Embryonic facial prominence (tissue), 1 donor: ENCODE measurements at regions not wholly inside any gene's neighbourhood (a gene's known extent, or its start where the extent isn't known, plus 50 kb on each side); places are given as distances from the start of the nearest gene placed in this dataset.

Experiments used
- DNase-seq: peaks from one replicate; pipeline ENCODE4 v3.0.0-alpha.2; 2016; ENCODE audit errors: extremely low spot score

DNA sequence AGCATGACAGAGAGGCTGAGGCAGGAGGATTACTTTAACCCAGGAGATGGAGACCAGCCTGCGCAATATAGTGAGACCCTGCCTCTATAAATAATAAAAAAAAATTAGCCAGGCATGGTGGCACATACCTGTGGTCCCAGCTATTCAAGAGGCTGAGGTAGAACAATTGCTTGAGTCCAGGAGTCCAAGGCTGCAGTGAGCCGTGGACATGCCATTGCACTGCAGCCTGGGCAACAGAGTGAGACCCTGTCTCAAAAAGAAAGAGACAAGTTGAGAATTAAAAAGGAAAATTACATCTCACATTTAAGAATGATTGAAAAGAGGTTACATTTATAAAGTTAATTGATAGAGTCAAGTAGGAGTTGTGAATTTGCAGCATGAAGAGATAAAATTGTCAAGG lies 91.4 kb upstream of the TMPO start:
- DNase-seq, result no peak

DNA sequence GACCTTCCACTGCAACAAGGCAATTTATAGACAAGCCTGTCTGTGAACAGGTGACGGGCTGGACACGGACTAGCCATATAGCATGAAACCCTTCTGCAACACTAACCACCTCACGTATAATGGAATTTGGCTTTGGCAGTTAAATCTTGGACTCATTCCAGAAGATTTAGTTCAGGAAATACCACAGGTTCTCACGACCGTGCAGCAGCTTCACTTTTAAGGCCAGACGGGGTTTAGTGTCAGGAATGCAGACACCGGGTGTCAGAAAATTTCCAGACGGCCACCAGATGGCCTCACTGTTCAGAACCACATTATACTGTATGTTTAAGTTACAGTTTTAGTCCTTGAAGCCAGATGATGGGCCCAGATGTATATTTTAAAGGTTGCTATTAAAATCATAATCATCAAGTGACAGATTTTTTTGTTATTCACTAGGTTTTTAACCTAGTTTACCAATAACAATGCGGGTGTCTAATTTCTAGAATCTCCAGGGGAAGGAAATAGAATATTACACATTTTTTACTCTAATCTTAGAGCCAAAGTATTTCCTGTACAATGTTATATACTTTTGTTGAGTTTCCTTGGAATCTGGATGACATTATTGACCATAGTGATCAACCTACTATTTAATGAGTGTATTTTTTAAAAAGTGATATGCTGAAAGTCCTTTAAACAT lies 90.5 kb upstream of the TMPO start:
- DNase-seq, result peak; percentile 57

DNA sequence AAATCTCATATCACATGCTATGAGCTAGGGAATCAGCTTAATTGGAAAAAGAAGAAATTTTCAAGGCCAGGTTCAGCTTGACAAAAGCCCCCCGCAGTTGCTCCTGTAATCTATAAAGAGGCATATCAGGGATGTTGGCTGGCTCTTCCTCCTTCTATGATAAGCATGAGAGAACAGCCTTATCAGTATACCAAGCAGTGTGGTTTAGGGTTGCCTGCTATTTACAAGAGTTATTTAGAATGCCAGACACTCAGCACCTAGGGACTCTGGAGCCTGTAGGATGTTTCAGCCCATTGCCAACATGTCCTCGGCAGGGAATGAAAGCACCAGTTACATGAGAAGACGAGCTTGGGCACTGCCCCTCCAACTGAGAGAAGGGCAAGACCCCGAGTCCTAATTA lies 89.5 kb upstream of the TMPO start:
- no peak for DNase-seq

DNA sequence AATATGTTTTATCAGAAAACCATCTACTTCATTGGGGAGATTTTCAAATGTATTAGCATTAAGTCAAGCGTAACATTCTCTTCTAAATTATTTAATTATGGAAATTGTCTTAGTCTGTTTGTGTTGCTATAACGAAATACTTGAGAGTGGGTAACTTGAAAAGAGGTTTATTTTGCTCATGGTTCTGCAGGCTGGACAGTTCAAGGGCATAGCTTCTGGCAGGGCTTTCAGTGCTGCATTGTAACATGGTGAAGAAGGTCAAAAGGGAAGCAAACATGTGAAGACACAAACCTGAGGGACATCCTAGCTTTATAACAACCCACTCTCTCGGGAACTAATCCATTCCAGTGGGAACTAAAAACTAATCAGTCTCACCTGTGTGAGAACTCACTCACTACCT lies 84.3 kb upstream of the TMPO start:
- DNase-seq, result no peak

DNA sequence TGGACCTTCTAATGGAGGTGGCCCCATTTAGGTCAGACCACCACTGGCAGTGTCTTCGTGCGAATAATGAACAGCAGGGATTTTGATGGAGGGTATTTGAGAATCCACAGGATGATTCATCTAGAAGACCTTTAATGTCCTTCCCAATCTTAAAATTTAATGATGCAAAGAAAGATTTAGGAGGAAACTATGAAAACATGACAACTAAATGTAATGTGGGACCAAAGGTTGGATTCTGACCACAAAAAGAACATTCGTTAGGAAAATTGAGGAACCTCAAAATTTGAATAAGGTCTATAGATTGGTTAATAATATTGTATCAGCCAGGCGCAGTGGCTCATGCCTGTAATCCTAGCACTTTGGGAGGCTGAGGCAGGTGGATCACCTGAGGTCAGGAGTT lies 78.2 kb upstream of the TMPO start:
- DNase-seq, result no peak

DNA sequence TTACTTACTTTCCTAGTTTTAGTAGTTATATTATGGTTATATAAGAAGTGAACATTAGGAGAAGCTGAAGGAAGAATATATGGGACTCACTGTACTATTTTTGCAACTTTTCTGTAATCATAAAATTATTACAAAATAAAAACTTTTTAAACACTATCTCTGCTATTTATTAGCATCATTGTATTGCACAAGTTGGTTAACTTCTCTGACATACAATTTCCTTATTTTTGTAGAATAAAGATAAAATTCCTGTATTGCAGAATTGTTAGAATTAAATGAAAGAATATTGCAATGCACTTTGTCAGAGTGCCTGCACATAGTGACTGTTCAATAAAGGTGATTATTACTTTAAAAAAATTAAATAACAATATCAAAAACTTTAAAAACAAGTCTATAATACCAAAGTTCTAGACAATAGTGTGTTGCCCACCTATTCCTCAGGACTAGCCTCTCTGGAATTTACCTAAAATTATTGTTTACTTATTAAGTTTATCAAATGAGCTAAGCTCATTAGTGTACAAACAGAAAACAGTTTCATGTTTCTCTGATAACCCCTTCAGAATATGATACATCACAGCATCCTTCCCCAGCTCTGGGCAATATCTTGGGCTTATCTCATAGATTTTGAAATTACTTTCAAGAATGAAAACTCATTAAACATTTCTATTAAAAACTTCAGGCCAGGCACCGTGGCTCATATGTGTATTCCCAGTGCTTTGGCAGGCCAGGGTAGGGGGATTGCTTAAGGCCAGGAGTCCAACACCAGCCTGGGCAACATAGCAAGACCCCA lies 77.4 kb upstream of the TMPO start:
- DNase-seq, result no peak

DNA sequence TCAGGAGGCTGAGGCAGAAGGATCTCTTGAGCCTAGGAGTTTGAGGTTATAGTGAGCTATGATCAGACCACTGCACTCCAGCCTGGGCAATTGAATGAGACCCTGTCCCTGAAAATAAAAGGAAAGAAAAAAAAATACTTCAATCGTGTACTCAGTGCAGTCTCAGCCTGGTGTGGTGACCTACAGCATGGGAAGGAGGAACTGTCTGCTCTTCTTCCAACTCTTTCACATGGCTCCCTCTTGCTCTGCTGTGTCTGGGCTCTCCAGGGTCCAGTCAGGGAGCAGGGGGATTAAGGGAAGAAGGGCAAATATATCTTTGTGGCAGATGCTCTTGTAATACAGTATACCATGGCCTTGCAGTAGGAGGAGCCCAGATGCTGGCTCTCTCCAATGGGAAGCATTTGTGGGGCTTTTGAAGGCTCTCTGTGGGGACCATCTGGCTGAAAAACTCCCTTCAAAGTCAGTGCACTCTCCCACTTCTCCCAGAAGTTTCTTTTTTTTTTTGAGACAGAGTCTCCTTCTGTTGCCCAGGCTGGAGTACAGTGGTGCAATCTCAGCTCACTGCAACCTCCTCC lies 76.6 kb upstream of the TMPO start:
- DNase-seq, result no peak

DNA sequence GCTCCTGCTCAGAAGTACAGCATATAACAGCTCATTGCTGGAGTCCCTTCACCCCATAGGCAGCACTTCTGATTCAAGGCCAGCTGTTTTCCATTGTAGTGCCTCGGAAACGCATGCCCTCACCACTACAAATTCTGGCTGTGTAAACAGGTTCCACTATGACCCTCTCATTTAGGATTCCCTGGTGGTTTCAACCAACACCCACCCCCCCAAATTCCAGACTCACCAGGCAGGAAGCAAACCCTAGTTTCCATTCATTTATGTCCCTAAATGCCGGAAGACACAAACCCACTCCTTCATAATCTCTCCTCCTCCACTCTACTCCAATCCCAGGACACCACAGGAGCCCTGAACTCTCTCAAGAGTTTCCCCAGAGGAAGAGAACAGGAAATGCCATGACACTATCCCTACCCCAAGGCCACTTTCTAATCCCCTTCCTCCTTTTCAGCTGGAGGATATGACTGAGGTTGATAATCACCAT lies 75.9 kb upstream of the TMPO start:
- DNase-seq, result no peak

DNA sequence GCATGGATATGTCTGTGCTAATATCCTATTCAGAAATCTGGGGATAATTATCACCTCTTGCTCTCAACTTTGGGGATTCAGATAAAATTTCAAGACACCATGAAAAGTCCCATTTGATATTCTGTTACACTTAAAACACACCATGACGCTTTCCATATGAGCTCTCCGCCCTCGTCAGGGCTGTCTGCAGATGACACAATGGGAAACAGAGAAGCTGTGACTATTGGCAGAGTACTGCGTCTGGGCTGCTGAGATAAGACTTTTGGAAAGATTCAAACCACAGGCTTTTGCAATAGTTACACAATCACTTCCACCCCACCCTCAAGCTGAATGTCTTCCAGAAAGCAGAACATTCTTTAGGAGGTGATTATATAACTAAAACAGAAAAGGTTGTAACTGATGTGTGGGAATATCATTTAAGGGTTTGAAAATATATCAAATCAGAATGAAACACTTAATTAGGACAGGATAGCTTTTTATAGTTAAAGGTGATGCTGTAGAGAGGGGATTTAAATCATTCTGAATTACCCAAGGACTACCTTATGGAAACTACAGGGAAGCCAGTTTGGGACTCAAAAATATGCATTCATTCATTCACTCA lies 75.3 kb upstream of the TMPO start:
- DNase-seq, result peak; percentile 36

DNA sequence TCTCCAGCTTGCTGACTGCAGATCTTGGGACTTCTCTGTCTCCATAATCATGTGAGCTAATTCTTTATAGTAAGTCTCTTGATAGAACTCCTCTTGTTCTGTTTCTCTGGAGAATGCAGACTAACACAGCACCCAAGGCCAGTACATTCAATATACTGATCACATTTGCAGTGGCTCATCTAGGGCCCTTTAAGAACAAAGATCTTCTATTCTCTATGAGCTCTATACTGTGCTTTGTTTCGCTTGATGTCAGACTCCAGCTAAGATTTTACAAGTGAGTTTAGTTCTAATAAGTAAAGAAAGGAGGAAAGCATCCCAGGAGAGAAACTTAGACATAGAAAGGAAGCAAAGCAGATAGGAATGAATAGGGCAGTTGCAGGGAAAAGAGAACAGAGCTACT lies 69.3 kb upstream of the TMPO start:
- DNase-seq, result no peak

DNA sequence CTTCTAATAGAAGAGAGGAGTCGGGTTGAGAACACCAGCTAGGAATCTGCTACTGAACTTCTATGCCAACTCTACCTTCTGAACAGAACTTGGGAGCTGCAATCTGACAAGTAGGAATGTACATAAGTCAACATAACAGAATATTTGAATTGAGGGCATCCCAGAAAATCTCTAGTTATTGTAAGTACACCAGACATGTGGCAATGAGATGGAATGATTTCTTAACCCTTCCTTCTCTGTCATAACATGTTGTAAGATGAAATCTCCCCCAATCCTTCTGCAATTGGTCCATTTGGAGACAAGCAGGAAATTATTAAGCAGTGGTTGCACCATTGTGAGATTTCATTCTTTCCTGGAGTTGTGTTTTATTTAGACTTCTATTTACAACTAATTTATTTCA lies 68.7 kb upstream of the TMPO start:
- DNase-seq, result no peak

DNA sequence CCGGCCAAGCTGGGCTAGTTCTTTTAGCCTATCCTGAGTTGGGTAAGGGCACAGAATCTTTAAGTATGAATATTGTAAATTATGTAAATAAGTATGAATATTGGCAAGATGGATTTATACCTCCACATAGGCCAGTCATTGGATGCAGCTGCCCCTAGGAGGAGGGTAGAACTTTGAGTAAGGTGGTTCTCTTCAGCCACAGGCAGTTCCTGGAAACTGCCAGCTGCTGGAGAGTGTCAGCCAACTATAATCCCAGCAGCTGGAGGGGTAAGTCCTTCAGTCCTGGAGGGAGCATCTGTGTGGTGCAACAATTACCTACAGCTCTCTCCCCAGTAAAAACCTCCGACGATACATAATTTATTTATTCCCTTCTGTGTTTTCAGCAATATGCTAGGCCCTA lies 65.8 kb upstream of the TMPO start:
- no peak for DNase-seq

DNA sequence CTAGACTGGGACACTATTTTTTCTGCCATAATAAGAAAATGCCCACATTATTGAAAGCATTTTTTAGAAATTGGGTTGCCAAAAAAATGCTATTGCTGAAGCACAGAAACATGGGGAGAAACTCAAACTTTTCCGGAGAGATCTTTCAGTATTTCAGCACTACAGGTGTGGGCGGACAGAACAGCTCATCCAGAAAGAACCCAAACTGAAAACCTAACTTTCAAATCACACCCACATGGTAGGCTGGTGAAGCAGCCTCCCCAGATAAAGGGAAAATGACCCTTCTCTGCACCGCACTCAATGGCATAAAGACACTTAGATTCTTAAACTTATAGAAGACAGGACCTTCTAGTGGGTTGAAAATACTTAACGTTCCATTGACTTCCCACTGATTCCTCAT lies 62.3 kb upstream of the TMPO start:
- DNase-seq, result no peak

DNA sequence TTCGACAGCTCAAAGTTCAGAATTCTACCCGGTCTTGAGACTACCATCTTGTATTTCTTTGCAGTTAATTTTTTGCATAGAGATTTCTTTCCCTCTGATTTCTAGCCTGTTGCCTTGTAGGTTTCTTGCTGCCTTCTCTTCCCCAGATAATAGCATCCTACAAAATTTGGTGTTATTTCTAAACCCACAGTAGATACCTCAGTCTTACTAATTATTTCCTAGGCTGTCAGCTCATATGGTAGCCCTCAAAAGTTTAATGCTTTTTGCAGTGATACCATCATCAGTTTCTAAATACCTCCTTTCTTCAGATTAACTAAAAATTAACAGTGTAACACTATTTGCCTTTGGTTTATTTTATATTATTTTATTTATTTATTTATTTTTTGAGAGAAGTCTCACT lies 61.9 kb upstream of the TMPO start:
- DNase-seq, result no peak

DNA sequence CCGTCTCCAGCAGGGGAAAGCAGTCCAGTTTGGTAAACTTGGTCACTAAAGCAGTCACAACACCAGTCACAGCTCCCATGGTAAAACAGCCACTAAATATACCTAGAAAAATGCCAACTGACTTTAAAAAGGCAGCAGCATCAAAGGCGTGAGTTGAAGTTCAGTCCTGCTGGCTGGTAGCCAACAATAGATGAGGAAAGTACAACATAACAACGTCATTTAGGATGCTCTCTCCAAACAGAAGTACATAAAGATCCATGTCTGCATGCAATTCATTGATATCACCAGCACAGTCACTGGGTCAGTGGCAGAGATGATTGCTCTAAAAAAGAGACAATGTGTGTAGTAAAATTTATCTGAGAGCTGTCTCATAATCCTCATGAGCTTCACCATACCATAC lies 59.3 kb upstream of the TMPO start:
- no peak for DNase-seq

DNA sequence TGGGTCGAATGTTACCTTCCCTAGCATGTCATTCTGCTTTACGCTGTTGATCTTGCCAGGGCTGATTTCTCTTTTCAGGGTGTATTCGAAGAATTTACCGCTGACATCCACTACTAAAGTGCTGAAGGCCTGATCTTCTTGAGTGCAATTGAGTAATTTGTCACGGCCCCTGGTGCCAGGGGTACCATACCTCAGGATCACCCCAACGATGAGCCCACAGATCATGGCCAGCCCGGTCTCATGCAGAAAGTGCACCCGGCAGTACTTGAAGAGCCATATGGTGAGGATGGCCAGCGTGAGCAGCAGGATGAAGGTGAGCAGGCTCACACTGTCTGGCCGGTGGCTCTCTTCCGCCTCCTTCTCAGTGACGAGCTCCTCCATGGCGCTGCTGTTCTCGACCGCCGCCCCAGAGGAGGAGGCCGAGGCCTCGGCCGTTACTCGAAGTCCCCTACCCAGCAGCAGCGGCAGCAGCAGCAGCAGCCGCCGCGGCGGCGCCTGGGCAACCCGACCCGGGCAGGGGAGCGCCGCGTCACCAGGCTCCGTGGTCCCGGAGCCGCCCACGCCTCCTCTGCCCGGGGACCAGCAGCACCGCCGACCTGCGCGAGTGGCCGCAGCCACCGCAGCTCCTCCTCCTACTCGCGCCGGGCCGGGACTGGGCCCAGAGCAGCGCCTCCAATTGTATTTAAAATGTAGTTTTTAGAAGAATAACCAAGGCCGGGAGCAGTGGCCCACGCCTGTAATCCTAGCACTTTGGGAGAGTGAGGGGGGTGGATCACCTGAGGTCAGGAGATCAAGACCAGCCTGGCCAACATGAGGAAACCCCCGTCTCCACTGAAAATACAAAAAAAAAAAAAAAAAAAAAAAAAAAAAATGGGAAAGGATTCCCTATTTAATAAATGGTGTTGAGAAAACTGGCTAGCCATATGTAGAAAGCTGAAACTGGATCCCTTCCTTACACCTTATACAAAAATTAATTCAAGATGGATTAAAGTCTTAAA lies 58.5 kb upstream of the TMPO start:
- DNase-seq, result no peak

DNA sequence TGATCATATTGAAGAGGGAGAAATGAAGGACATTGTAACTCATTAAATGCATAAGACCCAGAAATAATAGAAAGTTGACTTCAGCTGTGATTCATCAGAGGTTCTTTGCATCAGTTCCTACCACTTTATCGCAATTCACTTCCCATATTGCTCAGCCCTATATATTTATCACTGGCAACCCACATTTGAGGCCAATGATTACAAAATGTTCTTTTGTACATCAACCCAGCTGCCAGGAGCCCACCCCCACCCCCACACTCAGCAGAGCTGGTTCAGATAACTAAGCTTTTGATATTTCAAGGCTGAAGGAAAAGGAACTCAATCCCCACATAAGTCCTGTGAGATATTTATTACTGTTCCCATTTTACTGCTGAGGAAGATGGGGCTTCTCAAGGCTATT lies 51.2 kb upstream of the TMPO start:
- no peak for DNase-seq

DNA sequence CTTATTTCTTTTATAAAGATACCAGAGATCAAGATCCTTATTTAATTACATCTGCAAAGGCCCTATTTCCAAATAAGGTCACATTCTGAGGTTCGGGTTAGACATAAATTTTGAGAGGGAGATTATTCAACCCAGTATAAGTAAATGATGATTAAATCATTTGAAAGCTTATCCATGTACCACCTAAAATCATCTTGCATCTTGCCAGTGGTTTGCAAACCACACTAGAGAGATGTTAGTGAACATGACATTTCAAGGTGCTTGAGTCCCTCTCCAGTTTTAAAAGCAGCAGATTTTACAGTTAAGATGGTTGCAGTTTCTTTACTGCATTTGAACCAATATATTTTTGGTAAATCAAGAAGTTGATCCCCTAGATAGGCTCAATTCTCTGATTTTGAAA lies 49.9 kb upstream of the TMPO start:
- DNase-seq, result no peak
